VCaP (cell line): ENCODE measurements at regions not wholly inside any gene's neighbourhood (a gene's known extent, or its start where the extent isn't known, plus 50 kb on each side); places are given as distances from the start of the nearest gene placed in this dataset.

Experiments
- H3K27ac ChIP-seq: fragments of 450-650 bp; 2 replicates; pipeline ENCODE4 v1.5.1; 2017
- TF ChIP-seq, protein P1 (sequence below): fragments of 450-650 bp; conservative IDR thresholded peaks from 2 replicates; pipeline ENCODE4 v1.5.1; 2017; ENCODE audit warnings: mild to moderate bottlenecking, moderate library complexity

DNA sequence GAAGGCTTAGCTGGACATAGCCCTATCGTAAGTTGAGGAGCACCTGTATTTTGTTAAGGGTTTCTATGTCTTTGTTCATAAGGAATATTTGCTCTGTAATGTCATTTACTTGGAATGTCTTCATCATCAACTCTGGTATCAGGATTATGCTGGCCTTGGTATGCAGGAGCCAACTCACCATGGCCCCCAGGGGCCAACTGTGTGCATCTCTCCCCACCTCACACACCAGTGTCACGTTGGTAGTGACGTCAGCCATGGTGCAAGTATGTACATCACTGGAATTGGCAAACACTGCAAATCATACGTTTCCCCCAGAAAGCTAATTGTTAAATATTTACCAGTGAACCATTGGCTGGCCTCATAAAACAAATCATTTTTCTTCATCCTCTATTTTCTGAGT, 70.8 kb downstream of the YTHDF1 start:
- TF ChIP-seq, protein P1, sequence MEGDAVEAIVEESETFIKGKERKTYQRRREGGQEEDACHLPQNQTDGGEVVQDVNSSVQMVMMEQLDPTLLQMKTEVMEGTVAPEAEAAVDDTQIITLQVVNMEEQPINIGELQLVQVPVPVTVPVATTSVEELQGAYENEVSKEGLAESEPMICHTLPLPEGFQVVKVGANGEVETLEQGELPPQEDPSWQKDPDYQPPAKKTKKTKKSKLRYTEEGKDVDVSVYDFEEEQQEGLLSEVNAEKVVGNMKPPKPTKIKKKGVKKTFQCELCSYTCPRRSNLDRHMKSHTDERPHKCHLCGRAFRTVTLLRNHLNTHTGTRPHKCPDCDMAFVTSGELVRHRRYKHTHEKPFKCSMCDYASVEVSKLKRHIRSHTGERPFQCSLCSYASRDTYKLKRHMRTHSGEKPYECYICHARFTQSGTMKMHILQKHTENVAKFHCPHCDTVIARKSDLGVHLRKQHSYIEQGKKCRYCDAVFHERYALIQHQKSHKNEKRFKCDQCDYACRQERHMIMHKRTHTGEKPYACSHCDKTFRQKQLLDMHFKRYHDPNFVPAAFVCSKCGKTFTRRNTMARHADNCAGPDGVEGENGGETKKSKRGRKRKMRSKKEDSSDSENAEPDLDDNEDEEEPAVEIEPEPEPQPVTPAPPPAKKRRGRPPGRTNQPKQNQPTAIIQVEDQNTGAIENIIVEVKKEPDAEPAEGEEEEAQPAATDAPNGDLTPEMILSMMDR: no peak
- H3K27ac ChIP-seq: no peak overlapping the region

DNA sequence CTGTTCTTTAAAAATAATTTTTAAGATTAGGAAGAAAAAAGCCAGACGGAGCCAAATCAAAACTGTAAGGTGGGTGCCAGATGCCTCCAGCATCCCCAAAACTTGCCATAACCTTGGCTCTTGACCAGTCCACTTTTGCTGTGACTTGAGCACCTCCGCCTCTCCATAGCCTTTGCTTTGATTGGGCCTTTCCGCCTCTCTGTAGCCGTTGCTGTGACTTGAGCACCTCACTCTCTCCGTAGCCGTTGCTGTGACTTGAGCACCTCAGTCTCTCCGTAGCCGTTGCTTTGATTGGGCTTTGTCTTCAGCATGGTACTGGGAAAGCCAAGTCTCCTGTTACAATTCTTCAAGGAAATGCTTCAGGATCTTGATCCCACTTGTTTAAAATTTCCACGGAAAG, 73.0 kb downstream of the YTHDF1 start:
- H3K27ac ChIP-seq: no peak overlapping the region
- TF ChIP-seq, protein P1: no peak

DNA sequence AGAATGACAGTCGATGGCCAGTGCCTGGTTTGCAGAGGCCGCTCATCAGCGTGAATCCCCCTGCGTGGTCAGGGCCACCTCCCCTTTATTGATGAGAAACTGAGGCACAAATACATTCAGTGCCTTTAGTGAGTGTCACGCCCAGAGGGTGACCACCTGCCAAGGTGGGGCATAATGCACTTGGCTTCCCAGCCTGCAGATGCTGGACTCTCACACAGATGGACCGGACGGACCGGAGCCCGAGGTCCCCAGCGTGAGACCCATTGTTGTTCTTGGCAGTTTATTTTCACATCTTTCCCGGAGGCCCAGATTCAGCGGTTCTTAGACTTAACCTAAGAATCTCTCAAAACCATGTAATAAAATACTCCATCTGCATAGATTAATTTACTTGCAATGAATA, 74.4 kb downstream of the YTHDF1 start:
- TF ChIP-seq, protein P1: no peak

DNA sequence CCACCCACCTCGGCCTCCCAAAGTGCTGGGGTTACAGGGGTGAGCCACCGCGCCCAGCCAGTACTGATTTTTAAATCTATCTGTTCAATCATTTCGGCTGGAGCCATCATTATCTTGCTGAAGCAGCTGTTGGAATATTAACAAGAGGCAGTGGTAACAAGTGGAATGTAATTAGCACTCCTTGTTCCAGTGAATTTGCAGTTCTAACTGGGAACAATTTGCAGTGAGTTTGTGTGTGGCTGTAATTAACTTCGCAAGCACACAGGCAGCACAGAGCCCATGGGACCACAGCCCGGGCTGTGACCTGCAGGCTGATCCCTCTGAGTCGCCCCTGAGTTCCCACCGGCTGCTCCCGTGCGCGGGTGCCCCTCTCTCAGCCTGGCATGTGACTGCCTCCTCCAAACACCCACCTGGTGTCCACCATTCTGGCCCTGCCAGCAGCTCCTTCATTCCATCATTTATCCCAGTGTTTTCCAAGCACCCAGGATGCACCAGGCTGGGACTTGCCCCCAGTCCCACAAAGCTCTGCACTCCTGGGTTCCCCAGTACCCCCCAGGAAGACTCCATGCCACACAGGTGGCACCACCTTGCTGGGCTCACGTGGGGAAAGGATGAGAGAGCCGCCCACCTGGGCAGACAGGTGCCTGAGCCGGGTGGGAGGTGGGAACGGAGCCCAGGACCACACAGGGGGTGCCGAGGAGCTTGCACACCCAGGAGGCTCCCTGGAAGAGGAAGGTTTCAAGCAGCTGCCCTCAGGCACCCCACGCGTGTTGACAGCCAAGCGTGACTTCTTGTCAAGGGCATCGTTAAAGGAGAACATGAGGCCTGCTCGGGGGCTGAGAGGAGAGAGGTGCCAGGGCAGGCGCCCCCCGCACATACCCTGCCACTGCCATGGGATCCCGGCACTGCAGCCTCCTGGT, 75.2 kb downstream of the YTHDF1 start:
- TF ChIP-seq, protein P1: no peak
- H3K27ac ChIP-seq: no peak overlapping the region

More for the DNA sequence above, 74.4 kb downstream of the YTHDF1 start:
- H3K27ac ChIP-seq: no peak overlapping the region

DNA sequence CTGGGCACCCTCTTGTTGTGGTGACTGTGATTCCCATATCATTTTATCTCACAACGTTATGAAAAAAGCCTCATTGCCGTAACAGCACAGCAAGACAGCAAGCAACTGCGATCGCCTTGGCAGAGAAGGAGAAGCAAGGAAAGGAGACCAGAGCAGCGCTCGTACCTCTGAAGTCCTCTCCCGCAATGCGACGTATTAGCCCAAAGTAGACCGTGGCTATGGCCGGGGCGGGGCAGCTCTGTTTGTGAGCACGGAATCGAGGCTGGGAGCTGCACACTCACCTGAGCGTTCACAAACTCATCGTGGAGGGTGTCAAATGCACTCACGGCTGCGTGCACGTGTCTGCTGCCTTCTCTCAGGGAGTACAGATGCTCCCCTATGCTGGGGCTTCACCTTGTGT, 76.1 kb downstream of the YTHDF1 start:
- TF ChIP-seq, protein P1: no peak
- no peak overlapping the region for H3K27ac ChIP-seq

DNA sequence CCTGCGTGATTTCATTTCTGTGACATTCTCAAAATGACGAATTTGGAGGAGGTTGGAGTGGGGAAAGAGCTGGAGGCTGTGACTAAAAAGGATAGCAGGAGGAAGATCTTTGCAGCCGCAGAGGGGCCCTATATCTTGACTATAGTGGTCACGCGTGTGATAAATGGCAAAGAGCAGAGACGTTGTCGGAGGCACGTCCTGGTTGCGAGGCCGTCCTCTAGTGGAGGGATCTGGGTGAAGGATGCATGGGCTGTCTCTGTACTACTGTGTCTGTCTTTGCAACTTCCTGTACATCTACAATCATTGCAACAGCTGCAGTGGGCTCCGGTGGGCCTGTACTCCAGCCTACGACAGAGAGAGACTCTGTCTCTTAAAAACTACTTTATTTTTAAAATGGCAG, 76.6 kb downstream of the YTHDF1 start:
- no peak overlapping the region for H3K27ac ChIP-seq
- TF ChIP-seq, protein P1: no peak

DNA sequence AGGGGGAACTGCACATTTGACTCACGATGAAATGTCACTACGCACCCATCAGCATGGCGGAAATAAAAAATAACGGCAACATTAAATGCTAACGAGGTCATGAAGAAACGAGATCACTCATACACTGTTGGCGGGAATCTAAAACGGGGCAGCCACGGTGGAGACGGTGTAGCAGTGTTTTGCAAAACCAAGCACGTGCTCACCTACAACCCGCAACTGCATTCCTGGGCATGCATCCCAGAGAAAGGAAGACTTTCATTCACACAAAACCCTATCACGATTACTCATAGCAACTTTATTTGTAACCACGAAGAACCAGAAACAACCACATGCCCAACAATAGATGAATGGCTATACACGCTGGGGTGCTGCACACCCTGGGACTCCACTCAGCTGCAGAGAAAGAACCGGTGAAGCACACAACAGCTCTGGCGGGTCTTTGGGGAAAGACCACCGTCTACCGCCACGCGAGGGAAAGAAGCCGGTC, 77.0 kb downstream of the YTHDF1 start:
- TF ChIP-seq, protein P1: no peak
- H3K27ac ChIP-seq: no peak overlapping the region
